Body of pancreas (tissue), 4 donors: ENCODE measurements at regions not wholly inside any gene's neighbourhood (a gene's known extent, or its start where the extent isn't known, plus 50 kb on each side); places are given as distances from the start of the nearest gene placed in this dataset.

Experiments
- ATAC-seq: fragments of 150-250 bp; one replicate; pipeline ENCODE4 v1.9.1; 2016
- DNase-seq, 4 donors: peaks; one replicate each; pipeline ENCODE4 v3.0.0-alpha.2; 2019
- H3K27ac ChIP-seq, 4 donors: fragments of 200-600 bp; sonication (generic); 1 replicate in 3 of 4; 2 replicates in 1 of 4; pipeline versions ENCODE4 v1.5.1 to v1.6.1; 2016 to 2019; ENCODE audit warnings: mild to moderate bottlenecking in 1 of 4, mixed read lengths in 1 of 4, moderate library complexity in 1 of 4
- H3K27me3 ChIP-seq, 2 donors: fragments of 200-600 bp; sonication (generic); one replicate each; pipeline ENCODE4 v1.6.0; 2016; ENCODE audit warnings: mild to moderate bottlenecking in 1 of 2
- H3K36me3 ChIP-seq, 2 donors: fragments of 200-600 bp; sonication (generic); replicated peaks in 1 of 2; 2 replicates each; pipeline ENCODE4 v1.5.1; 2016; ENCODE audit warnings: low read depth in 2 of 2; ENCODE audit not compliant: insufficient read depth in 1 of 2
- H3K4me1 ChIP-seq: fragments of 200-600 bp; sonication (generic); one replicate; pipeline ENCODE4 v1.6.0; 2016
- H3K4me3 ChIP-seq, 2 donors: fragments of 200-600 bp; sonication (generic); 1 replicate in 1 of 2; 2 replicates in 1 of 2; pipeline ENCODE4 v1.5.1; 2016 to 2019
- H3K9me3 ChIP-seq, 3 donors: fragments of 200-600 bp; sonication (generic); 1 replicate in 2 of 3; 2 replicates in 1 of 3; pipeline ENCODE4 v1.5.1; 2016
- CTCF ChIP-seq, 7 experiments: fragments of 450-650 bp in 4 of 7; fragments of 200-600 bp in 3 of 7; sonication (generic) in 3 of 7; IDR thresholded peaks; one replicate each; pipeline ENCODE4 v1.5.1; 2016 to 2019; ENCODE audit warnings: antibody characterized with exemption in 7 of 7
- POLR2A ChIP-seq, 3 donors: fragments of 450-650 bp; IDR thresholded peaks; one replicate each; pipeline ENCODE4 v1.6.1; 2016; ENCODE audit warnings: antibody characterized with exemption in 3 of 3, mild to moderate bottlenecking in 2 of 3
- WGBS, 2 donors: methylation state at CpG; one replicate each; pipeline ENCODE4 v1.1.5; 2017; 5-methylcytosine and 5-hydroxymethylcytosine counted together
- intact Hi-C: fragments of 100-400 bp; cut with DNase I; formaldehyde crosslinking; loops from one replicate; pipeline ENCODE4 v1.15.1; 2023

- H3K36me3 ChIP-seq: no peaks in the 10 kb centered on the region
These were observed 649.7 kb downstream of the METTL15 start for GRCh38 chr11:28757725-28758515.

GRCh38 chr11:28756977-28757376 lies 648.8 kb downstream of the METTL15 start:
- ATAC-seq: no peak
- TF ChIP-seq CTCF (IDR thresholded peaks at IDR 0.05): no peak
- no peak for TF ChIP-seq POLR2A (IDR thresholded peaks at IDR 0.05)
- no peaks in the 10 kb centered on the region for H3K9me3 ChIP-seq
- H3K27ac ChIP-seq: no peak overlapping the region
- peaks cover 18% of the 10 kb centered on the region for H3K4me1 ChIP-seq
- no peak overlapping the region for H3K4me3 ChIP-seq
- no peaks in the 10 kb centered on the region for H3K27me3 ChIP-seq
- 48 to 69% methylated on average over 1 of the region's 1 CpG for WGBS, 2 donors
- H3K36me3 ChIP-seq: no peaks in the 10 kb centered on the region
- intact Hi-C loops: no loop called here
- DNase-seq: no peak

More at GRCh38 chr11:28757725-28758515, 649.7 kb downstream of the METTL15 start:
- TF ChIP-seq CTCF (IDR thresholded peaks at IDR 0.05) (no peak), POLR2A (IDR thresholded peaks at IDR 0.05) (no peak)
- ATAC-seq: no peak
- 76 to 80% methylated on average over 5 of the region's 5 CpGs for WGBS, 2 donors
- DNase-seq: no peak
- Histone ChIP-seq H3K4me1 (peaks cover 18% of the 10 kb centered on the region), H3K9me3 (no peaks in the 10 kb centered on the region), H3K27me3 (no peaks in the 10 kb centered on the region), H3K4me3 (no peak overlapping the region), H3K27ac (no peak overlapping the region)
- intact Hi-C loops: no loop called here

GRCh38 chr11:28743061-28743550 lies 634.9 kb downstream of the METTL15 start:
- Histone ChIP-seq H3K4me1 (no peaks in the 10 kb centered on the region), H3K4me3 (no peak overlapping the region), H3K9me3 (no peaks in the 10 kb centered on the region), H3K36me3 (no peaks in the 10 kb centered on the region), H3K27me3 (no peaks in the 10 kb centered on the region), H3K27ac (no peak overlapping the region)
- intact Hi-C loops: no loop called here
- ATAC-seq (no peak), DNase-seq (no peak)
- no peak for TF ChIP-seq CTCF (IDR thresholded peaks at IDR 0.05)
- no peak for TF ChIP-seq POLR2A (IDR thresholded peaks at IDR 0.05)

- H3K27ac ChIP-seq: no peak overlapping the region
- 34 to 45% methylated on average over 4 of the region's 4 CpGs for WGBS, 2 donors
- no peak for TF ChIP-seq POLR2A (IDR thresholded peaks at IDR 0.05)
- TF ChIP-seq CTCF (IDR thresholded peaks at IDR 0.05): no peak
These were observed 631.5 kb downstream of the METTL15 start for GRCh38 chr11:28739489-28740280.

More at GRCh38 chr11:28739489-28740280, 631.5 kb downstream of the METTL15 start:
- no peaks in the 10 kb centered on the region for H3K27me3 ChIP-seq
- H3K4me1 ChIP-seq: no peaks in the 10 kb centered on the region
- no peak overlapping the region for H3K4me3 ChIP-seq
- DNase-seq: no peak
- H3K9me3 ChIP-seq: no peaks in the 10 kb centered on the region
- H3K36me3 ChIP-seq: no peaks in the 10 kb centered on the region
- intact Hi-C loops: no loop called here
- no peak for ATAC-seq
